Prostate gland (tissue), 2 donors: ENCODE measurements at regions not wholly inside any gene's neighbourhood (a gene's known extent, or its start where the extent isn't known, plus 50 kb on each side); places are given as distances from the start of the nearest gene placed in this dataset.
"Not testable (repeated sequence)": the region's sequence is repeated elsewhere in the genome, so short reads cannot be mapped to it uniquely, and the experiment has no call there.

Source experiments
- POLR2A ChIP-seq: fragments of 450-650 bp; IDR thresholded peaks from one replicate; pipeline ENCODE4 v1.6.1; 2016; ENCODE audit warnings: antibody characterized with exemption, mild to moderate bottlenecking
- POLR2AphosphoS5 ChIP-seq: sonication (generic); formaldehyde crosslinking; IDR thresholded peaks from one replicate; pipeline ENCODE4 v1.6.1; 2017; ENCODE audit warnings: antibody characterized with exemption
- TF ChIP-seq, protein P1 (sequence below), 4 experiments: fragments of 200-600 bp in 2 of 4; fragments of 450-650 bp in 2 of 4; sonication (generic) in 2 of 4; IDR thresholded peaks; 1 replicate in 3 of 4; 2 replicates in 1 of 4; pipeline ENCODE4 v1.5.1; 2016 to 2019; ENCODE audit warnings: antibody characterized with exemption in 4 of 4, mild to moderate bottlenecking in 2 of 4, moderate library complexity in 2 of 4

DNA sequence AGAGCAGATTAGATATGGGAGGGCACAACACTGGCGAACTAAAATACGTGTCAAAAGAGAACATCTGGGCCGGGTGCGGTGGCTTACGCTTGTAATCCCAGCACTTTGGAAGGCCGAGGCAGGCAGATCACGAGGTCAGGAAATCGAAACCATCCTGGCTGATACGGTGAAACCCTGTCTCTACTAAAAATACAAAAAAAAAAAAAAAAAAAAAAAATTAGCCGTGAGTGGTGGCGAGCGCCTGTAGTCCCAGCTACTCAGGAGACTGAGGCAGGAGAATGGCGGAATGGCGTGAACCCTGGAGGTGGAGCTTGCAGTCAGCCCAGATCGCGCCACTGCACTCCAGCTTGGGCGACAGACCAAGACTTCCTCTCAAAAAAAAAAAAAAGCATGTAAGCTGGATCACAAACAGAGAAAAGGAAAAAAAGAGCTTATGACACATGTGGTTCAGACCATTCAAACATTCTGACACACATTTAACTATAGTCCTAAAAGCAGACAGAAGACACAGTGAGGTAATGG lies 1716.9 kb downstream of the SI start:
- not testable (repeated sequence) for TF ChIP-seq POLR2A, POLR2AphosphoS5
- TF ChIP-seq, protein P1, sequence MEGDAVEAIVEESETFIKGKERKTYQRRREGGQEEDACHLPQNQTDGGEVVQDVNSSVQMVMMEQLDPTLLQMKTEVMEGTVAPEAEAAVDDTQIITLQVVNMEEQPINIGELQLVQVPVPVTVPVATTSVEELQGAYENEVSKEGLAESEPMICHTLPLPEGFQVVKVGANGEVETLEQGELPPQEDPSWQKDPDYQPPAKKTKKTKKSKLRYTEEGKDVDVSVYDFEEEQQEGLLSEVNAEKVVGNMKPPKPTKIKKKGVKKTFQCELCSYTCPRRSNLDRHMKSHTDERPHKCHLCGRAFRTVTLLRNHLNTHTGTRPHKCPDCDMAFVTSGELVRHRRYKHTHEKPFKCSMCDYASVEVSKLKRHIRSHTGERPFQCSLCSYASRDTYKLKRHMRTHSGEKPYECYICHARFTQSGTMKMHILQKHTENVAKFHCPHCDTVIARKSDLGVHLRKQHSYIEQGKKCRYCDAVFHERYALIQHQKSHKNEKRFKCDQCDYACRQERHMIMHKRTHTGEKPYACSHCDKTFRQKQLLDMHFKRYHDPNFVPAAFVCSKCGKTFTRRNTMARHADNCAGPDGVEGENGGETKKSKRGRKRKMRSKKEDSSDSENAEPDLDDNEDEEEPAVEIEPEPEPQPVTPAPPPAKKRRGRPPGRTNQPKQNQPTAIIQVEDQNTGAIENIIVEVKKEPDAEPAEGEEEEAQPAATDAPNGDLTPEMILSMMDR (IDR thresholded peaks at IDR 0.05), result not testable (repeated sequence)
